GM21390 (cell line): ENCODE measurements at regions not wholly inside any gene's neighbourhood (a gene's known extent, or its start where the extent isn't known, plus 50 kb on each side); places are given as distances from the start of the nearest gene placed in this dataset.
"Not testable (repeated sequence)": the region's sequence is repeated elsewhere in the genome, so short reads cannot be mapped to it uniquely, and the experiment has no call there.

ENCODE experiments used
- ATAC-seq: cut with Tn5 transposase; IDR thresholded peaks from one replicate; pipeline ENCODE4 v1.9.1; 2021; ENCODE audit not compliant: unreplicated experiment

GRCh38 chr5:155595791-155596190 lies 582.2 kb downstream of the KIF4B start:
- ATAC-seq = no peak

GRCh38 chr5:155598552-155598951 lies 585.0 kb downstream of the KIF4B start:
- ATAC-seq = no peak

DNA sequence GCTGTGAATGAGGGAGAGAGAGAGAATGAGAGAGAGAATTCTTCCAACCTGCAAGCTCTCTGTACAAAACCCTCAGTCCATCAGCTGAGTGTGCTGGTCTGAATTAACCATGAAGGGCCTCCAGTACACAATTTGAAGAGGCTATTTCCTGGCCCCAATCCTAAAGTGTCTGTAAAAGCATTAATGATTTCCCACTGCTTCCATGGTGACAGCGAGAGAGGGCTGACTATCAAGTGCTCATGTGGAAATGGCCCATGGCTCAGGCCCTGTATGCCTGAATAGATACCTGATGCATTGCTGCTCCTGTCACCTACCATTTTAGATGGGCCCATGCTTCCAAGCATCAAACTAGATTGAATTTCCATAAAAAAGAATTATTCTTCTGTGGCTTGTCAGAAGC lies 592.4 kb downstream of the KIF4B start:
- no peak for ATAC-seq

GRCh38 chr5:155616779-155617392 lies 603.3 kb downstream of the KIF4B start:
- ATAC-seq = peak; percentile 74

- ATAC-seq = no peak
Measured at GRCh38 chr5:155619688-155620087, 606.1 kb downstream of the KIF4B start.

DNA sequence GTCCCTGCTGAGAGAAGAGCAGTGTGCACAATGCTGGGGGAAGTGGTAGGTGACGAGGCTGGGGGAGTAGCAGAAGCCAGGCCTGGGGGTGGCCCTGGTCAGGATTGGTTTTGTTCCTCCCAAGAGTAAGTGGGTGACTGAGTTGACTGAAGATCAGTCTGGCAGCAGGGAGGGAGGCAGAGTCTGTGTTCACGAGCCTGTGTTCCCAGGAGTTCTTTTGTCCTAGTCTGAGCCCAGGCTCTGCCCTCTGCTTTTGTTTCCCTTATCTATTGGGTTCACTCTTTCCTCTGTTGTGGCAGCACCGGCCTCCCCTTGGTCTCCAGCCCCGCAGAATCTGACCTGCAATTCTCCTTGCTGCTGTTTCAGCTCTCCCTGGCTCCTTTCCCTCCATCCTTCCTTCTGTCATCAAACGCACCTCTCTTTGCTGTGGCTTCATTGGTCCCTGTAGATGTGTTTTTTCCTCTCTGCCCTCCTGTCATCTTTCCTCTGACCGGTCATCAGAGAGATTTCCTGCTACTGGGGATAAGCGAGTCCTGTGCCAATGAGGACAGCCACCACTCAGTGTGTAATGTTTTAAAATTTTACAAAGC lies 607.4 kb downstream of the KIF4B start:
- no peak for ATAC-seq

DNA sequence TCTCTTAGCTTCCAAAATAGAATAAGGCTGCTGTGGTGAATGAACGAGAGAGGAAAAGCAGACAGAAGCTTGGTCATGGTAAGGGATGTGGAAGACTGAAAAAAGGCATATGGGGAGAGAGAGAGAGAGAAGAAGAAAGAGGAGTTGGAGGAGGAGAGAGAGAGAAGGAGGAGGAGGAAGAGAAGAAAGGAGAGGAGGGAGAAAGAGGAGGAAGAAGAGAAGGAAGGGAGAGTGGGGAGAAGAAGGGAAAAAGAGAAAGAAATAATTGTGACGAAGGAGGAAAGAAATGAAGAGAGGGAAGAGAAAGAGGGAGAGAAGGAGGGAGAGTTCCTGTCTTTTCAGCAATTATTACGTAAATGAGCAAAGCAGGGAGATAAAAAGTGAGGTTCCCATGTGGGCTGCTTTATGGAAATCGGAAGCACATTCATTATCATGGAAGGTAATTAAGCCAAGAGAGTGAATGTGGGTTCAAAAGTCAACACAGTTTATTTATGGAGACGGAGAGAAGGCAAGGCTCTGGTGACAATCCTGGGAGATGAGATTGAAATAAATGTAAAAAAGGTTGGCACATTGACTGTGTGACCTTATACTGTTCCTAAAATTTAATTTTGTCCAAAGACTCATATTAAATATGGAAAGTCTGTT lies 611.2 kb downstream of the KIF4B start:
- no peak for ATAC-seq

DNA sequence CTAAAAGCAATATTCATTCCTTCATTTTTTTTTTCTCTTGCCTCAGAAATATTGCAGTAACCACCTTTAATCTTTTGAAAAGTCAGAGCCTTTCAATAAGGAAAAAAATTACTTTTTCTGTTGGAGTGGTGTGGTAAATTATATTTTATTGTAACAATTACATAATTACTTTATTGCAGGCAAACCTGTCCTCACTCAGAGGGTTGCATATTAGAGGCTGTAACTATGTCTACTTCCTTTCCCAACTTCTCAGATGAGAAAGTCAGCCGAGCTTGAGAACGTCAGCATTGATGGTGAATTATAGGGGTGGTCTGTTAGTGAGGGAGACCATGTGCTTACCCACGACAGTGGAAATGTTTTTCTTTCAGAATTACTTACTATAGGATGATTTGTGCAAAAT lies 611.8 kb downstream of the KIF4B start:
- no peak for ATAC-seq

DNA sequence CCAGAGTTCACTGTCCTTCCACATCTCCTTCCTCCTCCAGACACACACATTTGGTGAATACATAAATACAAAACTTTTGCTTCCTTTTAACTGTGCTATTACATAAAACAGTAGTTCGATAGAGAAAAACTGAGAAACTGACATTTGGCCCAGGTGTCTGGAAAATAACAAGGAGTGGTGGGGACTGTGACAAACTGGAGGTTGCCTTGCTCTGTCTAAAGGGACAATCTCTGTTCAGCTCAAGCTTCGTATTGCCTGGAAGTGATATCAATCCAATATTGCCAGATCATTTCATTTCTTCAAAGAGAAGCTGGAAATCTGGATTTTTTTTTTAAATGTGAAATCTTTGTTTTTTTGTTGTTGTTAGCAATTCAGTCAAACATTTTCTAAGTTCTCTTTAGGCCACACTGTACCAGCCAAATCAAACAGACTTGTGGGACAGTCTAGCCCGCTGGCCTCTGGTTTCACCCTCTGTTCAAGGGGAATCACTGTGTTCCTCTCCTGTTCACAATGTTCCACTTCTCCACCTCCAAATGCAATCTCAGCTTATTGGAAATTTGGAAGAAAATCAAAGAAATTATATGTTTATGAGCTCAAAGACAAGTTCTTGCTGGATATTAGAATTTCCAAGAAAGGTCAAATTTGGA lies 612.5 kb downstream of the KIF4B start:
- no peak for ATAC-seq

DNA sequence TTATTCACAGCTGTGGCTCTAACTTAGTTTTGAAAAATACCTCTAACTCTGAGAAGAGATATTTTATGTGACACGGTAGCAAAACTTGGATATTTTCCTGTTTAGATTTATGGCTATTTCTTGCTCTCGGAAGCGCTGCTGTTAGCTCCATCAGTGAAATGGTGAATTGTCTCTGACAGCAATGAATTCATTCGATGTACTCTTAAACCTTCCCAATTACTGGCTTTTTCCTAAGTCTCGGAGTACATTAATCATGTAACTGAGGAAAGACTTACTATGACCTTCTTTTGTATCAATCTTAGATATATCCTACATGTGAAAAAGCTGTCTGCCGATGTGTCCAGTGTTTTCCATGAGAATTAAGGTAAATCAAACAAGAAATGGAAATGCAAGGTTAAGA lies 613.0 kb downstream of the KIF4B start:
- no peak for ATAC-seq

GRCh38 chr5:155628346-155628745 lies 614.8 kb downstream of the KIF4B start:
- ATAC-seq = no peak

- ATAC-seq = no peak
Measured at GRCh38 chr5:155629597-155629996, 616.0 kb downstream of the KIF4B start.

DNA sequence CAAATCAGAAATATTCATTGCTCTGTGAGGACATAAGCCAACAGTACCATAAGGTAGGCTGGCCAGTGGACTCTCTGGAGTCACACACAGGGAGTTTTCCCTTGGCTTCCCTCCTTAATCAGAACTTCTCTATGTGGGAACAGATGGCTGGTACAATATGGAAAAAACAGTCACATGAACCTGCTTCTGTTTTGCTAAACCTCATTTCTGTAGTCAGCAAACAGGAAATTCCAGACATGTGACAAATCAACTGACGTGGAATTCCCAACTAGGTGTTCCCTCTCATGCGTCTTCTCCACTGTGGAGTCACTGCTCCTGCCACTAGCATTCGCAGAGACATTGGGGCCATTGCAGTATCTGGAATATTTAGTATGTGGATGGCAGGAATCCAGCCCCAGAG lies 617.6 kb downstream of the KIF4B start:
- no peak for ATAC-seq

GRCh38 chr5:155633338-155633957 lies 619.9 kb downstream of the KIF4B start:
- ATAC-seq = no peak

DNA sequence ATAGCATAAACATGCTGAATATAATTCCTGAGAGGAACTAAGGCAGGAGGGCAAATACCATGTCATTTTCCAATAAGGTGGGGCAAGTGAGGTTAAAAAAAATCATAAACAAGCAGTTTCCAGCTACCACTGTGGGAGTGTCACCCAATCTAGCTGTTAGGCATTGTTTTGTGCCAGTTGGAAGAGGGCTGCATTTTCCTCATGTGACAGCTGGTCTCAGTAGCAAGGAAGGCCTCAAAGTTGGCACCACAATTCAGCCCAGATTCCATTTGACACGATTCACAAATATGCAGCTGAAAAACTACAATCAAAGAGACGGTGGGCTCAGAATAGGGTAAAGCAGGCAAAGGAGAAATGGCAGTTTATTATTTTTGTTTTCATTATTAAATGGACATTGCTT lies 636.1 kb downstream of the KIF4B start:
- ATAC-seq = no peak

DNA sequence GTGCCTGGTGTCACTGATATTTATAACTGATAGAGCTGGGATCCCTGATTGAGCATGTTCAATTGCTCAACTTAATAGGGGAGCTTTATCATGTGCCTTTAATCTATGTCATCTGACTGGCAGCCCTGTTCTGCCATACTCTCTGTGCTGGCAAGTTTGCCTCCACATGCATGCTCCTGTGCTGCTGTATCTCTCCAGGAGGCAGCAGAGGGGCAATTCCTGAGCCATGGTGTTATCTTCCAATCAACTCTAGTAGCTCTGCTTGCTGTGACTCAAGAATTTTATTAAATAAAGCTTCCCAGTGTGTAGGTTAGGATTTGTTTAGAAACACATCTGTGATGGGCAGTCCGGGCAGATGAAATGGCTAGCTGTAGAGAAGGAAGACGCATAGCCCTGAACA lies 642.0 kb downstream of the KIF4B start:
- no peak for ATAC-seq

GRCh38 chr5:155661859-155662258 lies 648.3 kb downstream of the KIF4B start:
- ATAC-seq = no peak

GRCh38 chr5:155665361-155665760 lies 651.8 kb downstream of the KIF4B start:
- no peak for ATAC-seq

DNA sequence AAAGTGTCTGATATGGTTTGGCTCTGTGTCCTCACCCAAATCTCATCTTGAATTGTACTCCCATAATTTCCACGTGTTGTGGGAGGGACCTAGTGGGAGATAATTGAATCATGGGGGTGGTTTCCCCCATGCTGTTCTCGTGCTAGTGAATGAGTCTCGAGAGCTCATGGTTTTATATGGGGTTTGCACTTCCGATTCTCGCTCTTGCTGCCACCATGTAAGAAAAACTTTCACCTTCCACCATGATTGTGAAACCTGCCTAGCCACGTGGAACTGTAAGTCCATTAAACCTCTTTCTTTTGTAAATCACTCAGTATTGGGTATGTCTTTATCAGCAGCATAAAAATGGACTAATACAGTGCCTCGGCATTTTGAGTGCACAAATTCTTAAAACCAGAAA lies 655.0 kb upstream of the SGCD start:
- not testable (repeated sequence) for ATAC-seq

- peak; percentile 79 for ATAC-seq
Measured at GRCh38 chr5:155676967-155677366, 650.0 kb upstream of the SGCD start.

DNA sequence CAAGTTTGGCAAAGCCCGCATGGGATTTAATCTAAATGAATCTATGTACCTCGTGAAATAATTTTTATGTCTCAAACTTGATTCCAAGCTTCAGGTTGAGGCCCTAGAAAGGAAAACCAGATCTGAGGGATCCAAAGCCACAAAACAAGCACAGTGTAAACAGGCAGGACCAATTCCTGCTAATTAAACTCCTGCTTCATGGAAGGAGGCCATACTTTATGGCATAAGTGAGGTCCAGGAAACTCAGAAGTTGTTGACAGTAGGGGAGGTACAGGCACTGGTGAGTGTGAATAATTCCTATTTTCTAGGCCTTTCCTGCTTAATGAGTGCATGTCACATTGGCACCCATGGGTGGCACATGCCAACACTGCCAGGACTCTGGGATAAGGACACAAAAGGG lies 648.6 kb upstream of the SGCD start:
- no peak for ATAC-seq

GRCh38 chr5:155679530-155679929 lies 647.4 kb upstream of the SGCD start:
- no peak for ATAC-seq
